ENCODE measurements at regions not wholly inside any gene's neighbourhood (a gene's known extent, or its start where the extent isn't known, plus 50 kb on each side); places are given as distances from the start of the nearest gene placed in this dataset.

DNA sequence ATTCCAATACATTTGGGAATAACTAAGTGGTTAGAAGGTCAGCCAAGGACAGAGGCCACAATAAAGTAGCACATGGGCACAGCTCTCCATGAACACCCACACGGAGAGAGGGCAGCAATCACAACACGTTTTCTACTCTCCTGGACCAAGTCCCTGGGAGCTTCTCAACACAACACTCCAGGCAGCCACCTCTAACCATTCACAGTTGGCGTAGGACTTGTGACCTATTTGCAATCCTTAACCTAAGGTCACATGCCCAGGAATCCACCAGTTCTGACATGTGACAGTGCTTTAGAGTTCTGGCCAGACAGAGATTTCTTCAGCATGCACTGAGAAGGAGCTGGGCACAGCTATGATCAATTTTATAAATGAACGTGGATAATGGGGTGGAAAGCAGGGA, 280.8 kb downstream of the SHQ1 start:
- Histone ChIP-seq H3K4me1 (ENCODE audit: control insufficient read depth, insufficient read depth, low read length) (peaks cover 10% of the 10 kb centered on the region), H3K9me3 (ENCODE audit: control insufficient read depth, insufficient read depth, low read length) (no peaks in the 10 kb centered on the region), H3K4me3 (ENCODE audit: low read depth, low read length) (no peak overlapping the region), H3K27me3 (ENCODE audit: control insufficient read depth, insufficient read depth, low read length) (no peaks in the 10 kb centered on the region), H3K36me3 (ENCODE audit: control insufficient read depth, insufficient read depth, low read length) (no peaks in the 10 kb centered on the region), H3K27ac (ENCODE audit: low read depth, low read length) (no peak overlapping the region), H3K9ac (ENCODE audit: low read depth, low read length) (no peak overlapping the region)

DNA sequence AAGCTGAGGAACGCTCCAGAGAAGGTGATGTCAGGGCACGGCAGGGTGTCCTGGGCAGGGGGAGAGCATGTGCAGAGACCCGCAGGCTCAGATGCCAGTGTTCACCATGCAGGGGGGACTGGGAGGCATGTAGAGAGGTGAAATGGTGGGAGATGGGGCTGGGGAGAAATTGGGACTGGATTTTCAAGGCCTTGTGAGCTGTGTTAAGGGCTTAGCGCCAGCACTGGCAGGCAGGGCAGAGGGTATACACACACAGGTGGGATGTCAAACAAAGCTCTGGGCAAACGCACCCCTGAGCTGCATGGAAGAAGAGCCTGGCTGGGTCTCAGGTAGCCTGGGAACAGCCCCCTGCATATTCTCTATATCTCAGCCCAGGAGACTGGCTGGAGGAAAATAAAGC, 282.7 kb downstream of the SHQ1 start:
- Histone ChIP-seq H3K27ac (ENCODE audit: low read depth, low read length) (no peak overlapping the region), H3K36me3 (ENCODE audit: control insufficient read depth, insufficient read depth, low read length) (no peaks in the 10 kb centered on the region), H3K27me3 (ENCODE audit: control insufficient read depth, insufficient read depth, low read length) (no peaks in the 10 kb centered on the region), H3K9ac (ENCODE audit: low read depth, low read length) (no peak overlapping the region), H3K4me1 (ENCODE audit: control insufficient read depth, insufficient read depth, low read length) (peaks cover 10% of the 10 kb centered on the region), H3K4me3 (ENCODE audit: low read depth, low read length) (no peak overlapping the region), H3K9me3 (ENCODE audit: control insufficient read depth, insufficient read depth, low read length) (0 out of 2 replicates have a peak, but pooled peaks cover 6% of the 10 kb centered on the region)

DNA sequence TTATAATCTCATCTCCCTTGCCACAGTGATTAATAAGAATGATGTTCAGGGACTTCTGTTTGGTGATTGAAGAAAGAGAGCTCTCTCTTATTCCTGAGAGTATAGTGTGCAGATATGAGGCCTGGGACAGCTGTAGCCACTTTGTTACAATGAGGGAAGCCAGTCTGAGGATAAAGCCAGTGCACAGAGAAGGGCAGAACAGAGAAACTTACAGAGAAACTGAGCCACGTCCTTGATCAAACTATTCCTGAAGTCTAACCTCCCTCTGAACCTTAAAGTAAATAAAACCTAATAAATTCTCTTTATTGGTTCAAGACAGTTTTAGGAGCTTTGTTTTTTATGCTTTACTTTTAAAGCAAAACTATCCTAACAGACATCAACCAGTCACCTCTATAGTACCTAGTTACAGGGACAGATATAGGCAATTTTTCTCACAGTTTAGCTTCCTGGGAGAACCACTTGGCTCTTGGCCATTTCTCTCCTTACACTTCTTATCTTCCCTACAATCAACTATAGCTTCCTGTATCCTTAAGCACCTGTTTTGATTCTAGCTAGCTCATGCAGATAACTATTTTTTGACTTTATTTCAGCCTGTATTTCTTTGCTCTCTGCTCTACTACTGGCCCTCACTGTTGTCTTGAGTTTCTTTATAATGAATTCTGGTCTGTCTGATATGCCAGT, 284.4 kb downstream of the SHQ1 start:
- Histone ChIP-seq H3K27me3 (ENCODE audit: control insufficient read depth, insufficient read depth, low read length) (no peaks in the 10 kb centered on the region; the same call in 1 of the 2 replicates), H3K27ac (ENCODE audit: low read depth, low read length) (no peak overlapping the region)

DNA sequence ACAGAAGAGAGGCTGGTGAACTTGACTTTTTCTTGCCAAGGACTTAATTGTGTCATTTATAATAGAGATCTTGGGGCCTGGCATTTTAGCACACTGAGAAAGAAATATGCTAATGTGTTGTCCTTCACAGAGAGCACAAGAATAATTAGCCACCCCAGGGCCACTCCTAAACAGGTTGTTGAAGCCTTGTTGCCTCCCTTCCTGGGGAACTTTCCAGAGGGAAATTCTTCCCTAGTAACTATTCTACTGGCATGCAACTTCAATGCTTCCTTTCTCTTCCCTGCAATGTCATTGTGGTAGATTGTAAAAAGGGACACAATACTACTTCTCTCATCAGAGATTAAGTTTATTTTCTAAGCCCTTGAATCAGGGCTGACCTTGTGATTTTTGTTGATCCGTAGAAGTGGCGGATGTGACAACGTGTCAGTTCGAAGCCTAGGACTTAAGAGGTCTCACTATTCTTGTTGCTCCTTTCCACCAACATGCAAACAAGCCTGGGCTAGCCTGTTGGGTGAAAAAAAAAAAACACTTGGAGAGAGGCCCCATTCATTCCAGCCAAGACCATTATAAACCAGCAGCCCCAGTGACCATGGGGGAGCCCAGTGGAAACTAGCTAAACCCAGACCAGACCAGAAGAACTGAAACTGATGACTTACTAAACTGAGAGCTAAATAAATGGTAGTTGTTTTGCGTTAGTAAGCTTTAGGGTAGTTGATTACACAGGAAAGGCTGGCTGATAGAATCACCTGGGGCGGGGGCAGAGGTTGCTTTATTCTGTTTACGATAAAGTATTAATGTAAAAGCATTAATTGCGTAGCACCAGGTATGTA, 287.2 kb downstream of the SHQ1 start:
- H3K4me1 ChIP-seq (ENCODE audit: control insufficient read depth, insufficient read depth, low read length) = peaks cover 15% of the 10 kb centered on the region
- no peaks in the 10 kb centered on the region; the same call in 1 of the 2 replicates for H3K27me3 ChIP-seq (ENCODE audit: control insufficient read depth, insufficient read depth, low read length)
- H3K9me3 ChIP-seq (ENCODE audit: control insufficient read depth, insufficient read depth, low read length) = 0 out of 2 replicates have a peak, but pooled peaks cover 6% of the 10 kb centered on the region
- peak overlapping the region; percentile 63 for H3K27ac ChIP-seq (ENCODE audit: low read depth, low read length)
- H3K36me3 ChIP-seq (ENCODE audit: control insufficient read depth, insufficient read depth, low read length) = no peaks in the 10 kb centered on the region
- H3K4me3 ChIP-seq (ENCODE audit: low read depth, low read length) = no peak overlapping the region
- no peak overlapping the region for H3K9ac ChIP-seq (ENCODE audit: low read depth, low read length)

More for the DNA sequence above, 284.4 kb downstream of the SHQ1 start:
- Histone ChIP-seq H3K9me3 (ENCODE audit: control insufficient read depth, insufficient read depth, low read length) (0 out of 2 replicates have a peak, but pooled peaks cover 6% of the 10 kb centered on the region), H3K4me3 (ENCODE audit: low read depth, low read length) (no peak overlapping the region), H3K4me1 (ENCODE audit: control insufficient read depth, insufficient read depth, low read length) (peaks cover 15% of the 10 kb centered on the region), H3K36me3 (ENCODE audit: control insufficient read depth, insufficient read depth, low read length) (no peaks in the 10 kb centered on the region), H3K9ac (ENCODE audit: low read depth, low read length) (no peak overlapping the region)

DNA sequence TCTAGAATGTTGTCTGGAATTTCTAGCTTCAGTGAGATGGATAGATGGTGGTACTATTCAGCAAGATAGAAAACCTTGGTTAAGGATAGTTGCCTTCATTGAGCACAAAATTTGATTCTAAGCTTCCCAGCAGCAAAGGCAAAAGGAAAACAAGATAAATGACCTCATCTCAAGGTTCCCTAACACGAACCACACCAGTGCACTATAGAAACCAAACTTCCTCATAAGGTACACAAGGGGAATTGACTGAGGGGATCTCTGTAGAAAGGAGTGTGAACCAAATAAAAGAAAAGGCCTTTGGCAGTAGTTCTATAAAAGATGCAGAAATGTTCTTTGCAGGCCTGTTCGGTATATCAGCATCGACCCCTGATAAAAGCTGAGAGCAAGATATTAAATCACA, 288.9 kb downstream of the SHQ1 start:
- peaks cover 15% of the 10 kb centered on the region for H3K4me1 ChIP-seq (ENCODE audit: control insufficient read depth, insufficient read depth, low read length)
- 0 out of 2 replicates have a peak, but pooled peaks cover 6% of the 10 kb centered on the region for H3K9me3 ChIP-seq (ENCODE audit: control insufficient read depth, insufficient read depth, low read length)
- H3K9ac ChIP-seq (ENCODE audit: low read depth, low read length) = no peak overlapping the region
- H3K36me3 ChIP-seq (ENCODE audit: control insufficient read depth, insufficient read depth, low read length) = no peaks in the 10 kb centered on the region
- no peak overlapping the region for H3K4me3 ChIP-seq (ENCODE audit: low read depth, low read length)
- no peak overlapping the region for H3K27ac ChIP-seq (ENCODE audit: low read depth, low read length)
- H3K27me3 ChIP-seq (ENCODE audit: control insufficient read depth, insufficient read depth, low read length) = no peaks in the 10 kb centered on the region; the same call in 1 of the 2 replicates

DNA sequence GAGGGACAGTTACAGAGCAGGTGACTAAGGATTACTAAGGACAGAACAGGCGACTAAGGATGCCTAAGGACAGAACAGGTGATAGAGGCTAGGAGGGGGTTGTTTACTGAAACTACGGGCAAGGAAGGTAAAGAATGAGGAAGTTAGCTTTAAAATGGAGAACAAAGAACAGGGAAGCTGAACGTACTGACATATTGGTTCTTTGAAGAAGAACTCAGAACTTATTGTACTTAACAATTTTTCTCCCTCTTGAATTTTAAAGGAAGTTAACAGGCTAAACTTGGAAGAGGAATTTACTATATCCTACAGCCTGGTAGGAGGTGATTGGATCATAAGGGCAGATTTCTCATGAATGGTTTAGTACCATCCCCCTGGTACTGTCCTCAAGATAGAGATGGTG, 290.2 kb downstream of the SHQ1 start:
- Histone ChIP-seq H3K36me3 (ENCODE audit: control insufficient read depth, insufficient read depth, low read length) (no peaks in the 10 kb centered on the region), H3K27me3 (ENCODE audit: control insufficient read depth, insufficient read depth, low read length) (no peaks in the 10 kb centered on the region; the same call in 1 of the 2 replicates), H3K4me1 (ENCODE audit: control insufficient read depth, insufficient read depth, low read length) (peaks cover 15% of the 10 kb centered on the region), H3K9ac (ENCODE audit: low read depth, low read length) (no peak overlapping the region), H3K27ac (ENCODE audit: low read depth, low read length) (no peak overlapping the region), H3K9me3 (ENCODE audit: control insufficient read depth, insufficient read depth, low read length) (0 out of 2 replicates have a peak, but pooled peaks cover 6% of the 10 kb centered on the region), H3K4me3 (ENCODE audit: low read depth, low read length) (no peak overlapping the region)

DNA sequence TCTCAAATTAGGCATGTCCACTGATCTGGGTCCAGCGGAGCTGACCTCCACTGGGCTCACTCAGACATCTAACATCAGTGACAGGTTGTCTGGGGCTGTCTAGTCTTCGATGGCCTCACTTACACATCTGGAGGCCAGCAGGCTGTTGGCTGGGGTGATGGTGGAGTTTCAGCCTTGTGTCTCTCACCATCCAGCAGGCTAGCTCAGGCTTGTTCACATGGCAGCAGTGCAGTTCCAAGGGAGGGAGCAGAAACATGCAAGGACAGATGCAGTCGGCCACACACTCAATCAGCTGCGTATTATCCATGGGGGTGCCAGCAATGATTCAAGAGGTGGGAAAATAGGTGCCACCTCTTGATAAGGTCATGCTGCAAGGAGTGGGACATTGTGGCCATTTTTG, 292.5 kb downstream of the SHQ1 start:
- Histone ChIP-seq H3K27ac (ENCODE audit: low read depth, low read length) (no peak overlapping the region), H3K36me3 (ENCODE audit: control insufficient read depth, insufficient read depth, low read length) (no peaks in the 10 kb centered on the region), H3K4me3 (ENCODE audit: low read depth, low read length) (no peak overlapping the region), H3K9ac (ENCODE audit: low read depth, low read length) (no peak overlapping the region), H3K4me1 (ENCODE audit: control insufficient read depth, insufficient read depth, low read length) (peaks cover 6% of the 10 kb centered on the region), H3K9me3 (ENCODE audit: control insufficient read depth, insufficient read depth, low read length) (no peaks in the 10 kb centered on the region), H3K27me3 (ENCODE audit: control insufficient read depth, insufficient read depth, low read length) (no peaks in the 10 kb centered on the region; the same call in 1 of the 2 replicates)

DNA sequence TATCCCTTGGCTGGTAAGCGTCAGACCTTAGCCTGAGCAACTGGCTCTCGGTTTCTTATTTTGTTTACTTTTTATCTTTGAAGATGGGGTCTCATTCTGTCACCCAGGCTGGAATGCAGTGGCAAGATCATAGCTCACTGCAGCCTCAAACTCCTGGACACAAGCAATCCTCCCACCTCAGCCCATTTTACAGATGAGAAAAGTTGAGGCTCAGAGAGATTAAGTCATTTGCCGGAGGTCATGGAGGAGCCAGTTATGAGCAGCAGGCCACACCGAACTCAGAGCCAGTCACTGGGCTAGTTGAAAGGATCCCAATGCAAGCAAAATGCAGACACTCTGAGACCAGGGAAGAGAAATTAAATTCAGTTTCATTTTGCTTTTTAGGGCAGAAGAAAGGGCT, 293.6 kb downstream of the SHQ1 start:
- H3K27ac ChIP-seq (ENCODE audit: low read depth, low read length) = no peak overlapping the region
- no peaks in the 10 kb centered on the region for H3K9me3 ChIP-seq (ENCODE audit: control insufficient read depth, insufficient read depth, low read length)
- no peak overlapping the region for H3K9ac ChIP-seq (ENCODE audit: low read depth, low read length)
- no peaks in the 10 kb centered on the region; the same call in 1 of the 2 replicates for H3K27me3 ChIP-seq (ENCODE audit: control insufficient read depth, insufficient read depth, low read length)
- no peak overlapping the region for H3K4me3 ChIP-seq (ENCODE audit: low read depth, low read length)
- H3K36me3 ChIP-seq (ENCODE audit: control insufficient read depth, insufficient read depth, low read length) = no peaks in the 10 kb centered on the region
- peaks cover 3% of the 10 kb centered on the region; the same call in 1 of the 2 replicates for H3K4me1 ChIP-seq (ENCODE audit: control insufficient read depth, insufficient read depth, low read length)

DNA sequence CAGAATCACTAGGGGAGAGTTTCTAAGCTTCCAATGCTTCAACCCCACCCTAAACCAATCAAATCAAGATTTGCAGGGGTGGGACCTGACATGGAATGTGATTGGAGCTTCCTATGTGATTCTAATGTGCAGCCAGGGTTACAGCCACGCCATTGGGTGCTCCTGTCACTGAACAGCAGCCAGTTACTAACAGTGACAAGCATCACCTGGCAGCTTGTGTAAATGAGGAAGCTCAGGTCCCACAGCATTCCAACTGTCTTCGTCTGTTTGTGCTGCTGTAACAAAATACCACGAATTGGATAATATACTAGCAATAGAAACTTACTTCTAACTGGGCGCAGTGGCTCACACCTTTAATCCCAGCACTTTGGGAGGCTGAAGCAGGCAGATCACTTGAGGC, 294.9 kb downstream of the SHQ1 start:
- no peak overlapping the region for H3K9ac ChIP-seq (ENCODE audit: low read depth, low read length)
- no peak overlapping the region for H3K4me3 ChIP-seq (ENCODE audit: low read depth, low read length)
- no peaks in the 10 kb centered on the region for H3K36me3 ChIP-seq (ENCODE audit: control insufficient read depth, insufficient read depth, low read length)
- H3K9me3 ChIP-seq (ENCODE audit: control insufficient read depth, insufficient read depth, low read length) = no peaks in the 10 kb centered on the region
- peaks cover 3% of the 10 kb centered on the region; the same call in 1 of the 2 replicates for H3K4me1 ChIP-seq (ENCODE audit: control insufficient read depth, insufficient read depth, low read length)
- no peak overlapping the region for H3K27ac ChIP-seq (ENCODE audit: low read depth, low read length)
- no peaks in the 10 kb centered on the region for H3K27me3 ChIP-seq (ENCODE audit: control insufficient read depth, insufficient read depth, low read length)

DNA sequence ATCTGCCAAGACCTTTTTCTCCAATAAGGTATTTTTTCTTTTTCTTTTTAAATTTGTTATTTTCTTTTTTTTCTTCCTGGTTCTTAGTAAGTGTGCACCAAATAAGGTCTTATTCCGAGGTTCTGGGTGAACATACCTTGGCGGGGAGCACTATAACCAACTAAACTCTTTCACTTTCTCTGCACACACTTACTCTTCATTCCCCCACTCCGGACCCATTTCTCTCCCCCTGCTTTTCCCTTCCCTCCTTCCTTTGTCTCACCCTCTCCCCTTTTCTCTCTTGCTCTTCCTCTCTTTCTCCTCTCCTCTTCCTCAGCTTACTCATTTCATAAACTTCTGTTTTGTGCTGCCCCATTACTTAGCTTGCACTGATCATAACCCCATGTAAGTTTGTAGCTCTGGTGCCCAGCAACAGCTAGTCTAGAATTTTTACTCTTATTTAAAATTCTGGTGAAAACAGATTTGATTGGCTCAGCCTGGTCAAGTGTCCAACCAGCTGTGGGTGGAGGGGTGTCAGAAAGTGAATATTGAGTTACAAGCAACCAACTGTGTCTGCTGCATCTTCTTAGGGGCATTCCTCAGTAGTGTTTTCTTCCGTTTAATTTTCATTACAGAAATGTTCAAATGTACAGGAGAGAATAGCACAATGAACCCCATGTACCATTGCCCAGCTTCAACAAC, 297.5 kb downstream of the SHQ1 start:
- Histone ChIP-seq H3K27me3 (ENCODE audit: control insufficient read depth, insufficient read depth, low read length) (no peaks in the 10 kb centered on the region), H3K4me1 (ENCODE audit: control insufficient read depth, insufficient read depth, low read length) (peaks cover 3% of the 10 kb centered on the region; the same call in 1 of the 2 replicates), H3K36me3 (ENCODE audit: control insufficient read depth, insufficient read depth, low read length) (no peaks in the 10 kb centered on the region), H3K9ac (ENCODE audit: low read depth, low read length) (no peak overlapping the region), H3K9me3 (ENCODE audit: control insufficient read depth, insufficient read depth, low read length) (no peaks in the 10 kb centered on the region), H3K4me3 (ENCODE audit: low read depth, low read length) (no peak overlapping the region), H3K27ac (ENCODE audit: low read depth, low read length) (no peak overlapping the region)

Measured in HUES48 (cell line).